T-helper 1 cell treated with Interleukin-12 subunit alpha and Interleukin-12 subunit beta and Interleukin-4 antibody, amounts not matched to agents 30 μg/mL and 1 μg/mL, for 36 hours (primary cell): ENCODE measurements at regions not wholly inside any gene's neighbourhood (a gene's known extent, or its start where the extent isn't known, plus 50 kb on each side); places are given as distances from the start of the nearest gene placed in this dataset.

Source experiments
- H3K27ac Mint-ChIP-seq: one replicate; pipeline ENCODE4 v1.8.0; 2021; ENCODE audit warnings: mild to moderate bottlenecking, mixed read lengths
- H3K27me3 Mint-ChIP-seq: one replicate; pipeline ENCODE4 v1.8.0; 2021; ENCODE audit warnings: low read depth, mixed read lengths
- H3K36me3 Mint-ChIP-seq: one replicate; pipeline ENCODE4 v1.8.0; 2021; ENCODE audit warnings: low read depth, mixed read lengths
- H3K4me1 Mint-ChIP-seq: one replicate; pipeline ENCODE4 v1.8.0; 2021; ENCODE audit warnings: low read depth, mixed read lengths
- H3K4me3 Mint-ChIP-seq: one replicate; pipeline ENCODE4 v1.8.0; 2021; ENCODE audit warnings: mild to moderate bottlenecking, moderate library complexity, mixed read lengths
- H3K9me3 Mint-ChIP-seq: one replicate; pipeline ENCODE4 v1.8.0; 2021; ENCODE audit warnings: mixed read lengths

DNA sequence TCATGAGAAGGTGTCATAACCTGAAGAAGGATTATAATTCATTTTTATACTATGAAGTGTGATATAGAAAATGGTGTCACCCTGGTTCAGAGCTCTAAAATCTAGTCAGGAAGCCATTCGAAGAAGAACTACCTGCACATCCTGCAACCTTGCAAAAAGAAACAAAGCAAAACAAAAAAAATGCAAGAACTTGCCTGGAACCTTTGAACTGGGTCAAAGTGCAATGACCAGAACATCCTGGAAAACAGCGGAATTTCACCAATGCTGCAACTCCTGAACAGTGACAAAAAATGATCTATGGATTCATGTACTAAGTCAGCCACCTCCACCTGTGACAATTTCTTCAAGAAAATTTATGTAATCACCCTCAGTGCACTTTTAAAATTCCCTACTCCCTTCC, 1083.3 kb upstream of the GYPC start:
- Mint-ChIP-seq H3K9me3 (peaks cover 4% of the 10 kb centered on the region), H3K27me3 (no peaks in the 10 kb centered on the region), H3K36me3 (no peaks in the 10 kb centered on the region), H3K27ac (no peak overlapping the region), H3K4me1 (no peaks in the 10 kb centered on the region), H3K4me3 (no peak overlapping the region)

DNA sequence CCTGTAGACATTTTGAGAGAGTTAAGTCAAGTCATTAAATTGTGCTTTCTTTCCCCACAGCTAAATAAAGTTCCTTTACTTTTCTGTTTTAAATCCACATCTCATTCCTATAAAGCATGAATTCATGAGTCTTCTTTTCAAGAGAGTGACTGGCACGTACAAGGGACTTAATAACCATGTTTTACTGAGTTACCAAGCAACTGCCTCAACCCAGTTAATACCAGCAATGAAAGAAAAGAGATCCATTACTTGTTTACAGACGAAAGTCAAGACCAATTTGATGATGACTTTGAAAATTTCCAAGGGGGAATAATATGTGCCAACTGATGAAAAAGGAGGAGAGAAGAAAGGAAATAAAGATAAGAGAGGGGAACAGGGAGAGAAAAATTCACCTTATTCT, 1082.5 kb upstream of the GYPC start:
- no peaks in the 10 kb centered on the region for H3K9me3 Mint-ChIP-seq
- H3K4me3 Mint-ChIP-seq, result no peak overlapping the region
- no peak overlapping the region for H3K27ac Mint-ChIP-seq
- H3K36me3 Mint-ChIP-seq, result no peaks in the 10 kb centered on the region
- H3K4me1 Mint-ChIP-seq, result no peaks in the 10 kb centered on the region
- no peaks in the 10 kb centered on the region for H3K27me3 Mint-ChIP-seq

DNA sequence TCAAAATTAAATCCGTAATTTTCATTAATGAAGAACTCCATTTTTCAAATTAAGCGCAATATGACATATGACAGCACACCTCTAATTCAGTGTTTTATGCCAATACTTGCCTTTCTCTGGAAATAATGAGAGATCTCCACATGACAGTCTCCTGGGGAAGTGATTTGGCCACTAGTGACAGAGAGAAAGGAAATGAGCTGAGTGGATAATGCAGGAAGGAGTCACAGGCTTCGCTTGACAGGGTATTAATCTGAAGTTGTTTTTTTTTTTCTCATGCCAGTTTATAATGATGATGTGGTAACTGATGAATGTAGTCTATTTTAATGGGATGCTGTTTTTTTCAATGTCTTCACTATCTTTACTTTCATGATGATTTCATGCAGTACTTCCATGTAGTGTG, 1079.4 kb upstream of the GYPC start:
- H3K4me3 Mint-ChIP-seq, result no peak overlapping the region
- no peaks in the 10 kb centered on the region for H3K27me3 Mint-ChIP-seq
- no peaks in the 10 kb centered on the region for H3K4me1 Mint-ChIP-seq
- no peaks in the 10 kb centered on the region for H3K36me3 Mint-ChIP-seq
- no peak overlapping the region for H3K27ac Mint-ChIP-seq
- H3K9me3 Mint-ChIP-seq, result peaks cover 6% of the 10 kb centered on the region

DNA sequence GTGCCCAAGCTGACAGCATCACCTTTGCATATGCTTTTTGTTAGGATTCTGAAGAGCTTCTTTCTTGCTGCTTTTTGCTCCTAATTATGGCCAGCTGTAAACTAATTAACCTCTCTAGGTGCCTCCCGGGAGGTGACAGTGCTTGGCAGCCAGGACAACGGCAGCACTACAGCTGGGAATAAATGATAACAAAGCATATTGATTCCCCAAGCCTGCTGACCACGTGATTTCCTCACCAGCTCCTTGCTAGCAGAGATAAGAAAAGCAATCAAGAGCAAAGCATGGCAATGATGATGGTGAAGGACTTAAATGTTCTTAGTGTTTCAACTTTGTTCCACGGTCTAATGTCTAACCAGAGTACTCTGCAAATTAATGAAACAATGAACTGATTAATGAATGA, 1074.4 kb upstream of the GYPC start:
- H3K27me3 Mint-ChIP-seq, result no peaks in the 10 kb centered on the region
- H3K4me1 Mint-ChIP-seq, result no peaks in the 10 kb centered on the region
- no peak overlapping the region for H3K27ac Mint-ChIP-seq
- H3K36me3 Mint-ChIP-seq, result no peaks in the 10 kb centered on the region
- peaks cover 6% of the 10 kb centered on the region for H3K9me3 Mint-ChIP-seq
- H3K4me3 Mint-ChIP-seq, result no peak overlapping the region

DNA sequence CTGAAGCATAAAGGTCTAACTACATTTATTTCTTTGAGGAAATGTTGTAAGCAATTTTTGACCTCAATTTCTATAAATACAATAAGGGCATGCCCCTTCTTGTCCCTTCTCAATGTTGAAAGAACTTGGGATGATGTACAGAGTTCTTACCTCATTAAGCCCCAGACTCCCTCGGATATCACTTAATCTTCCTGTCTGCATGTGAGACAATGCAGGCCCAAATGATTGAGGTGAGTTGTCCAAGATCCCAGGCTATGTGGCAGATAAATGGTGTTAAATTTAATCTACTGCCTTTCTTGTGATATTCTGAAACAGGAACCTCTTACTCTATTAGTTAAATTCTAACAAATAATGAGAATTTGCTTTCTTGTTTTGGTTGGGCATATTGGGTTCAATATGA, 1073.4 kb upstream of the GYPC start:
- H3K36me3 Mint-ChIP-seq, result no peaks in the 10 kb centered on the region

DNA sequence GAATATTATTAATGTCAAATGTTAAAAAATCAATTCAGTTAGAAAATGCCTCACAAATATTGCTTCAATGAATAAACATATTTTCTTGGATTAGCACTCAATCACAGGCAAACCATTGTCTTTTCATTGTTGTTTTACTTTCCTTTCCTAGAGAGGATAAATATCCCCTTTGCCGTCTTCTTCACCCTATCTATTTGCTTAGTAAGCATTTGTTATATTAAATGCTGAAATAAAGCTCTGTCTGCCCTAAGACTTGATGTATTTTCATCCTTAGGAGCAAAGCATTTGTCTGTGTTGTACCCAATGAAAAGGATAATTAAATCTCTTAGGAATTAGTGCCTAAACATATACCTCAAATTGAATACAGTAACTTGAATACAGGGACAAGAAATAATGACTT, 1071.2 kb upstream of the GYPC start:
- Mint-ChIP-seq H3K4me3 (no peak overlapping the region), H3K9me3 (peaks cover 9% of the 10 kb centered on the region), H3K27ac (no peak overlapping the region), H3K27me3 (no peaks in the 10 kb centered on the region), H3K36me3 (no peaks in the 10 kb centered on the region), H3K4me1 (no peaks in the 10 kb centered on the region)

More for the DNA sequence above, 1073.4 kb upstream of the GYPC start:
- H3K9me3 Mint-ChIP-seq, result peaks cover 6% of the 10 kb centered on the region
- H3K27me3 Mint-ChIP-seq, result no peaks in the 10 kb centered on the region
- no peaks in the 10 kb centered on the region for H3K4me1 Mint-ChIP-seq
- H3K4me3 Mint-ChIP-seq, result no peak overlapping the region
- no peak overlapping the region for H3K27ac Mint-ChIP-seq

DNA sequence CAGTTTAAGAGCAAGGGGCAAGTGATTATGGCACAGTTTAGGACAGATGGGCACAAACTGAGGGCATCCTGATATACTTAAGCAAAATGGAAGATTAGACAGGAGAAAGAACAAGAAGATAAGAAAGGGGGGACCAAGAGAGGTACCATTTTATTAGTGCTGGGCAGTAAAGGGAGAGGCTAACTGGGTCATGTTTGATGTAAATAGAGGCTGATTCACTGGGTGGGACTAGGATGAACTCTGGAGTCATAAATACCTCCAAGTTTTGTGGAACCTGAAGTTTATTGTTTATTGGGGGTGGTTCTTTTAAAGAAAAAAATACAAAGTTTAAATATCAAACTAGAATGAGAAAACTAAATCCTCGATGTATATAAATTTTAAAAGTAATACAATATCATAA, 1067.2 kb upstream of the GYPC start:
- Mint-ChIP-seq H3K4me1 (no peaks in the 10 kb centered on the region), H3K9me3 (peaks cover 16% of the 10 kb centered on the region), H3K27ac (no peak overlapping the region), H3K27me3 (no peaks in the 10 kb centered on the region), H3K36me3 (no peaks in the 10 kb centered on the region), H3K4me3 (no peak overlapping the region)

DNA sequence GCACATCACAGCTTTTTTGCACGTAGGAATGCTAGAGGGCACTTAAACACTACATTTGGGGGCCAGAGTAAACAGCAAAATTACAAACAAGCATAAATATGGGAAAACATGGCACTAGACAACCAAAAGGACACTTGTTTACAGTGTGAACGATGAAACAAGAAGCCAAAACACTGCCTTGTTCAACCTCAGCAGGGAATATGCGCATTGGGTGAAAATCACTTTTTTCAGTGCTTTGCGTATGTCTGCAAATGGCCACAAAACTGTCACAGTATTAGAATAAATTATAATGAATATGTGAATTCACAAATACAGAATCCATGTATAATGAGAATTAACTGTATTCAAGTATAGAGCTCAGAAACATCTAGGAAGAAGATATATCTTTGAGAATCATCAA, 1064.0 kb upstream of the GYPC start:
- peaks cover 16% of the 10 kb centered on the region for H3K9me3 Mint-ChIP-seq
- H3K4me3 Mint-ChIP-seq, result no peak overlapping the region
- H3K4me1 Mint-ChIP-seq, result no peaks in the 10 kb centered on the region
- H3K27me3 Mint-ChIP-seq, result no peaks in the 10 kb centered on the region
- no peaks in the 10 kb centered on the region for H3K36me3 Mint-ChIP-seq
- H3K27ac Mint-ChIP-seq, result no peak overlapping the region

DNA sequence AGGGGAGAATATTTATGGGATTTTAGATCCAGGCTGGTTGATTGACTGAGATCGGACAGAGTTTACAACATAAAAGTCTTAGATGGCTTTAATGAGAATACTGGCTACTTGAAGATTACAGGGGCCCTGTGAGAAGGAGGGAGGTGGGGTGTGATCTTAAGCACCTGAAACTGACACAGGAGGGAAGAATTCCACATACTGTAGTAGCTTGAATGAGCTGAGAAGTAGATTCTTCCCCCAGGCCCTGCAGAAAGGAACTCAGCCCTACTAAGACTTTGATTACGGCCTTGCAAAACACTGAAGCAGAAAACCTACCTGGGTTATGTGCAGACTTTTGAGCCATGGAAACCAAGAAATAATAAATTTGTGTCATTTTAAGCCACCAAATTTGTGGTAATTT, 1062.9 kb upstream of the GYPC start:
- Mint-ChIP-seq H3K36me3 (no peaks in the 10 kb centered on the region), H3K4me3 (no peak overlapping the region), H3K4me1 (no peaks in the 10 kb centered on the region), H3K27me3 (no peaks in the 10 kb centered on the region), H3K27ac (no peak overlapping the region), H3K9me3 (peaks cover 16% of the 10 kb centered on the region)

DNA sequence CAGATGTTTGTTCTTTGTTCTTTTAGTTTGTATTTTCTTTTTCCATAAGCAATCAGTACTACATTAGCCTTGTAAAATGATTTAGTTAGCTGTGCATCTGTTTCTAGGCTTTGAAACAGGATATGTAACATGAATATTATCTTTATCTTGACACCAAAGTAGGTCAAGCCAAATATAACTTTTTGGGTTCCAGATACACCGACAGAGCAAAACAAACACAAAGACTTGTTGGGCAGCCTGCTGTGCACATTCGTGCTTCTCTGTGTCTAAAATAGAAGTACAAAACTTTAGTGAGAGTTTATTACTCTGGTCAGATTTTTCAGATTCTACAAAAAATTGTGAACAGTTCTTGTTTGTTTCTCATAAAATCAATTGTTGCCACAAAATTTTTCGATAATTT, 1059.3 kb upstream of the GYPC start:
- H3K36me3 Mint-ChIP-seq, result no peaks in the 10 kb centered on the region

DNA sequence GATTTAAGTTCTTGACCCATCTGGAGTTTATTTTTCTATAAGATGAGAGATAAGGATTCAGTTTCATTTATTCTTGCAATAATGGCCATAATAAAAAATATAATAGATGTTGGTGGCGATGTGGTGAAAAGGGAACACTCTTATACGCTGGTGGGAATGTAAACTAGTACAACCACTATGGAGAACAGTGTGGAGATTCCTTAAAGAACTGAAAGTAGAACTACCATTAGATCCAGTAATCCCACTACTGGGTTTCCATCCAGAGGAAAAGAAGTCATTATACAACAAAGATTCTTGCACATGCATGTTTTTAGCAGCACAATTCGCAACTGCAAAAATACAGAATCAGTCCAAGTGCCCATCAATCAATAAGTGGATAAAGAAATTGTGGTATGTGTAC, 1040.5 kb upstream of the GYPC start:
- H3K27ac Mint-ChIP-seq, result no peak overlapping the region
- no peaks in the 10 kb centered on the region for H3K27me3 Mint-ChIP-seq
- peaks cover 9% of the 10 kb centered on the region for H3K9me3 Mint-ChIP-seq
- H3K4me1 Mint-ChIP-seq, result no peaks in the 10 kb centered on the region
- no peaks in the 10 kb centered on the region for H3K36me3 Mint-ChIP-seq
- H3K4me3 Mint-ChIP-seq, result no peak overlapping the region

More for the DNA sequence above, 1059.3 kb upstream of the GYPC start:
- no peaks in the 10 kb centered on the region for H3K4me1 Mint-ChIP-seq
- peaks cover 4% of the 10 kb centered on the region for H3K9me3 Mint-ChIP-seq
- H3K27me3 Mint-ChIP-seq, result no peaks in the 10 kb centered on the region
- no peak overlapping the region for H3K4me3 Mint-ChIP-seq
- H3K27ac Mint-ChIP-seq, result no peak overlapping the region

DNA sequence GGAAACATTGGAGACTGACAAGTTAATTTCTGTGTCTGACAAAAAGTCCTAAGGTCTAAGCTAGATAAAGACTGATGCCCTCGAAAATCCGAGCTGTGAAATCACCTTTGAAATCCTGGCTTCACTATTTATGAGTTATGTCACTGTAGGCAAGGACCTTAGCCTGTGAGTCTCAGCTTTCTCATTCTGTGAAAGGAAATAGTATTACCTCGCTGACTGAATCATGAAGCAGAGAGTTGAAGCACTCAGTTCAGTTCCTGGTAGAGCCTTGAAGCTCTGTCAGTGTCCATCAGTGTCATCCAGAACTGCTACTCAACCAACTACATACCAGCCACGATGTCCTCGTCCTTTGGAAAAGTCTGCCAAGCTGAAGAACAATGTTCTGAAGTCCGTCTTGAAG, 1025.6 kb upstream of the GYPC start:
- Mint-ChIP-seq H3K4me1 (no peaks in the 10 kb centered on the region), H3K27ac (no peak overlapping the region), H3K4me3 (no peak overlapping the region), H3K36me3 (no peaks in the 10 kb centered on the region), H3K9me3 (peaks cover 13% of the 10 kb centered on the region), H3K27me3 (no peaks in the 10 kb centered on the region)

DNA sequence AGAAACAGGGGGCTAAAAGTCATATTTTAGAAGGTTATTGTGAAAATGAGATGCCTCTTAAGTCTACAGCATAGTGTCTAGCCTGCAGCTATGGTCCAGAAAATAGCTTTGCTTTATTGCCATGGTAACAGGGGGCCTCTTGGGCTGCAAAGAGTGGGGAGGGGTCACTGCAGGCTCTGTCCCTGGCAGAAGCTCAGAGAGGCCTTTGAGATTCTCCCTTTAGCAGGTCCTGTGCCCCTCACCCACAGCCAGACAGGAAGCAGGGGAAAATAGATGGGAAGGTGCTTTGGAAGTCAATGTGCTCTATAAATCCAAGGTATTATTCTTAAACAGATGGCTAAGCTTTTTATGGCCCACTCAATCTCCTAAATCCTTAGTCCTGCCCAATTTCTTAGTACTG, 1021.3 kb upstream of the GYPC start:
- no peaks in the 10 kb centered on the region for H3K36me3 Mint-ChIP-seq
- H3K4me3 Mint-ChIP-seq, result no peak overlapping the region
- H3K9me3 Mint-ChIP-seq, result peaks cover 9% of the 10 kb centered on the region
- H3K27me3 Mint-ChIP-seq, result no peaks in the 10 kb centered on the region
- H3K27ac Mint-ChIP-seq, result no peak overlapping the region
- no peaks in the 10 kb centered on the region for H3K4me1 Mint-ChIP-seq

DNA sequence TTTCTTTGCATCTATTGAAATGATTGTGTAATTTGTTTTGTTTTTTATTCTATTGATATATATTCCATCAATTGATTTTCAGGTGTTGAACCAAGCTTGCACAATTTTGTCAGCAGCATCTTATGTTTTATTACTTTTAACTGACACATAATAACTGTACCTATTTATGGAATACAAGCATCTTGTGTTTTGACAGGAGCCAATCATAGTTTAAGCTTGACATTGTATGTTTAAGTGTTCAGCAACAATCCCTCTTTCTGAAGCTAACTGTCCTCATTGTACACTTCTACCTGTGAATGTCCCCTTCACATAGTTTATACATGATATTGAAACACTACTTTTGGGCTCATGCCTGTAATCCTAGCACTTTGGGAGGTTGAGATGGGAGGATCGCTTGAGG, 1017.6 kb upstream of the GYPC start:
- no peak overlapping the region for H3K4me3 Mint-ChIP-seq
- H3K27ac Mint-ChIP-seq, result no peak overlapping the region
- H3K4me1 Mint-ChIP-seq, result no peaks in the 10 kb centered on the region
- H3K27me3 Mint-ChIP-seq, result no peaks in the 10 kb centered on the region
- H3K36me3 Mint-ChIP-seq, result no peaks in the 10 kb centered on the region
- no peaks in the 10 kb centered on the region for H3K9me3 Mint-ChIP-seq

DNA sequence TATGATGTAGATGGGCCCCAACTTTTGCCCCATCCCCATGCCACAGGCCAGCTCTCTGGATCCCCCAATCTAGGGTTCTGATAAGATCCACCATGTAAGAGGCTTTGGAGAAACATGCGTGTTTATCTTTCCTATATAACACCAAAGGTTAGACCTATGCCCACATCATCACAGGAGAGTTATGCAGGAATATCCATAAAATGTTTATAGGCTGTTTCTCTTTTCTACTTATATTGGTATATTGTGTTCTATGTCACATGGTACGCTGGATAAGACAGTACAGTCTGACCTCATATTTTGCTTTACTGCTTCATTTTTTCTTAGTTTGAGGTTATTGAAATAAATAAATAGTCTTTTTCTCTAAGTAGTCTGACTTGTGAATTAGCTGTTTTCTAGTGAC, 1013.9 kb upstream of the GYPC start:
- Mint-ChIP-seq H3K27ac (no peak overlapping the region), H3K9me3 (no peaks in the 10 kb centered on the region), H3K27me3 (no peaks in the 10 kb centered on the region), H3K4me3 (no peak overlapping the region), H3K36me3 (no peaks in the 10 kb centered on the region), H3K4me1 (no peaks in the 10 kb centered on the region)

DNA sequence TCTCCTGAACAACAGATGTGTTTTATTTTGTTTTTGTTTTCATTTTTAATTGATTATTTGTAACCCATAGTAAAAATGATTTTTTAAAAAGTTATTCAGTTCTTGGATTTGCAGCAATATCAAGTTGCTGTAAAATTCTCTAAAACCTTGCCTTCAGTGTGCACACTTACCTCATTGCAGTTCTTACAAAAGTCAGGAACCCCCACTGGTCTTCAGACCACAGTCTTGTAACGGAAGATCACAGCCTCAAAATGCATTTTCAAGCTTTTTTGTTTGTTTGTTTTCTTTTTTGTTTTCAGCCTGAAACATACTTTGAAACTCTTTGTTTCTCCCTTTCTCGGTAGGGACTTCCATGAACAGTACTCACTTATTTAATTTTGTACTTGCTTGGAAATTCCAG, 1012.8 kb upstream of the GYPC start:
- no peaks in the 10 kb centered on the region for H3K9me3 Mint-ChIP-seq
- H3K27ac Mint-ChIP-seq, result no peak overlapping the region
- no peaks in the 10 kb centered on the region for H3K36me3 Mint-ChIP-seq
- no peak overlapping the region for H3K4me3 Mint-ChIP-seq
- H3K4me1 Mint-ChIP-seq, result no peaks in the 10 kb centered on the region
- no peaks in the 10 kb centered on the region for H3K27me3 Mint-ChIP-seq
